HFF-Myc (cell line): ENCODE measurements at regions not wholly inside any gene's neighbourhood (a gene's known extent, or its start where the extent isn't known, plus 50 kb on each side); places are given as distances from the start of the nearest gene placed in this dataset.

Experiments
- DNase-seq: peaks from one replicate; pipeline ENCODE4 v3.0.0-alpha.2; 2011; ENCODE audit warnings: low read depth; ENCODE audit errors: extremely low read depth
- H3K4me3 ChIP-seq: replicated peaks from 2 replicates; pipeline ENCODE4 v1.5.1; 2011; ENCODE audit warnings: low read depth, mild to moderate bottlenecking, control low read depth, low read length
- CTCF ChIP-seq: IDR thresholded peaks from 2 replicates; pipeline ENCODE4 v1.5.1; 2012; ENCODE audit warnings: mild to moderate bottlenecking, low read depth, low read length, control low read depth; ENCODE audit errors: missing control alignments

- no peak for DNase-seq
- H3K4me3 ChIP-seq, result no peak overlapping the region
- no peak for TF ChIP-seq CTCF
These were observed 76.0 kb upstream of the HMGA2 start for GRCh38 chr12:65748332-65748731.

GRCh38 chr12:65754290-65754689, 70.0 kb upstream of the HMGA2 start:
- DNase-seq, result no peak
- TF ChIP-seq CTCF, result no peak
- H3K4me3 ChIP-seq, result no peak overlapping the region

- no peak for DNase-seq
These were observed 69.3 kb upstream of the HMGA2 start for GRCh38 chr12:65754744-65755595.

GRCh38 chr12:65755596-65755978, 68.7 kb upstream of the HMGA2 start:
- H3K4me3 ChIP-seq, result no peak overlapping the region
- DNase-seq, result no peak
- TF ChIP-seq CTCF, result no peak

More at GRCh38 chr12:65754744-65755595, 69.3 kb upstream of the HMGA2 start:
- no peak overlapping the region for H3K4me3 ChIP-seq
- no peak for TF ChIP-seq CTCF

- no peak for TF ChIP-seq CTCF
These were observed 68.0 kb upstream of the HMGA2 start for GRCh38 chr12:65756267-65756666.

GRCh38 chr12:65756956-65757511, 67.2 kb upstream of the HMGA2 start:
- no peak overlapping the region for H3K4me3 ChIP-seq
- no peak for DNase-seq
- TF ChIP-seq CTCF, result no peak

More at GRCh38 chr12:65756267-65756666, 68.0 kb upstream of the HMGA2 start:
- H3K4me3 ChIP-seq, result no peak overlapping the region
- DNase-seq, result no peak
